Liver (tissue), 3 donors: ENCODE measurements at regions not wholly inside any gene's neighbourhood (a gene's known extent, or its start where the extent isn't known, plus 50 kb on each side); places are given as distances from the start of the nearest gene placed in this dataset.

ENCODE experiments used
- CTCF ChIP-seq: fragments of 150-350 bp; IDR thresholded peaks from 2 replicates; pipeline ENCODE4 v1.5.1; 2017; ENCODE audit warnings: improper control_type of control experiment, low read depth, low read length; ENCODE audit not compliant: missing input control
- EGR1 ChIP-seq, 2 donors: IDR thresholded peaks; 2 replicates each; pipeline ENCODE4 v1.6.1; 2016 to 2018; ENCODE audit warnings: antibody characterized with exemption in 2 of 2, low read depth in 2 of 2
- MAX ChIP-seq: IDR thresholded peaks from 2 replicates; pipeline ENCODE4 v1.6.1; 2016; ENCODE audit warnings: antibody characterized with exemption
- RXRA ChIP-seq, 2 donors: IDR thresholded peaks; 2 replicates each; pipeline ENCODE4 v1.6.1; 2017 to 2018; ENCODE audit warnings: antibody characterized with exemption in 2 of 2, mild to moderate bottlenecking in 1 of 2
- ZBTB33 ChIP-seq: IDR thresholded peaks from 2 replicates; pipeline ENCODE4 v1.6.1; 2016; ENCODE audit warnings: antibody characterized with exemption
- donor health status: healthy.
- donor health status: healthy.

GRCh38 chr18:56124186-56124585, 514.2 kb downstream of the TXNL1 start:
- TF ChIP-seq CTCF (no peak), RXRA (IDR thresholded peaks at IDR 0.05) (no peak), MAX (no peak), ZBTB33 (no peak), EGR1 (IDR thresholded peaks at IDR 0.05; ENCODE audit: low read depth in 2 of 2) (no peak)
